Bronchial epithelial cell (primary cell): ENCODE measurements at regions not wholly inside any gene's neighbourhood (a gene's known extent, or its start where the extent isn't known, plus 50 kb on each side); places are given as distances from the start of the nearest gene placed in this dataset.

Source experiments
- DNase-seq: peaks from one replicate; pipeline ENCODE4 v3.0.0-alpha.2; 2010; ENCODE audit warnings: low read depth
- FAIRE-seq: peaks from 2 replicates; lab custom pipeline; 2011; peaks lifted over from hg19 to GRCh38; lab: Jason Lieb, UNC
- H3K27me3 ChIP-seq: 2 replicates; pipeline ENCODE4 v1.5.1; 2011; ENCODE audit warnings: low read length; ENCODE audit not compliant: control insufficient read depth, insufficient read depth
- H3K36me3 ChIP-seq: 2 replicates; pipeline ENCODE4 v1.5.1; 2011; ENCODE audit warnings: low read length; ENCODE audit not compliant: control insufficient read depth, insufficient read depth
- H3K4me3 ChIP-seq: 2 replicates; pipeline ENCODE4 v1.5.1; 2011; ENCODE audit warnings: mild to moderate bottlenecking, low read depth, low read length, control low read depth
- CTCF ChIP-seq: IDR thresholded peaks from 2 replicates; pipeline ENCODE4 v1.5.1; 2011; ENCODE audit warnings: mild to moderate bottlenecking, moderate library complexity, low read length, control low read depth, inconsistent platforms; ENCODE audit not compliant: insufficient read depth, severe bottlenecking

GRCh38 chr13:84399320-84400085, 517.2 kb upstream of the SLITRK1 start:
- Histone ChIP-seq H3K27me3 (no peaks in the 10 kb centered on the region), H3K36me3 (no peaks in the 10 kb centered on the region), H3K4me3 (no peak overlapping the region)
- no peak for TF ChIP-seq CTCF
- no peak for DNase-seq
- no peak for FAIRE-seq

GRCh38 chr13:84393981-84394625, 511.8 kb upstream of the SLITRK1 start:
- H3K36me3 ChIP-seq, result no peaks in the 10 kb centered on the region
- no peak for TF ChIP-seq CTCF
- FAIRE-seq (peak; percentile 52), DNase-seq (peak; percentile 91)
- no peaks in the 10 kb centered on the region for H3K27me3 ChIP-seq
- H3K4me3 ChIP-seq, result no peak overlapping the region

GRCh38 chr13:84380866-84381265, 498.6 kb upstream of the SLITRK1 start:
- TF ChIP-seq CTCF, result no peak
- DNase-seq (no peak), FAIRE-seq (no peak)
- no peaks in the 10 kb centered on the region for H3K36me3 ChIP-seq
- no peaks in the 10 kb centered on the region for H3K27me3 ChIP-seq
- no peak overlapping the region for H3K4me3 ChIP-seq

GRCh38 chr13:84377106-84377505, 494.8 kb upstream of the SLITRK1 start:
- no peak for TF ChIP-seq CTCF
- FAIRE-seq, result no peak
- Histone ChIP-seq H3K4me3 (no peak overlapping the region), H3K27me3 (no peaks in the 10 kb centered on the region), H3K36me3 (no peaks in the 10 kb centered on the region)
- no peak for DNase-seq

GRCh38 chr13:84366506-84366905, 484.2 kb upstream of the SLITRK1 start:
- Histone ChIP-seq H3K36me3 (no peaks in the 10 kb centered on the region), H3K27me3 (no peaks in the 10 kb centered on the region), H3K4me3 (no peak overlapping the region)
- no peak for TF ChIP-seq CTCF
- FAIRE-seq (no peak), DNase-seq (no peak)

GRCh38 chr13:84362777-84363176, 480.5 kb upstream of the SLITRK1 start:
- no peak for FAIRE-seq
- Histone ChIP-seq H3K4me3 (no peak overlapping the region), H3K27me3 (no peaks in the 10 kb centered on the region), H3K36me3 (no peaks in the 10 kb centered on the region)
- no peak for TF ChIP-seq CTCF
- no peak for DNase-seq
